ENCODE measurements at regions not wholly inside any gene's neighbourhood (a gene's known extent, or its start where the extent isn't known, plus 50 kb on each side); places are given as distances from the start of the nearest gene placed in this dataset.

- Histone ChIP-seq H3K79me1 (ENCODE audit: low read depth, low read length) (no peaks in the 10 kb centered on the region), H2BK20ac (ENCODE audit: low read length) (no peak overlapping the region), H2AFZ (ENCODE audit: low read length) (no peak overlapping the region), H4K8ac (ENCODE audit: extremely low read depth, insufficient read depth, low read length) (no peak overlapping the region), H4K20me1 (replicated peaks in 1 of 2; ENCODE audit: control insufficient read depth in 1 of 2, insufficient read depth in 2 of 2, low read length in 2 of 2) (no peaks in the 10 kb centered on the region), H3K36me3 (ENCODE audit: control insufficient read depth in 2 of 4, insufficient read depth in 4 of 4, low read length in 3 of 4) (no peaks in the 10 kb centered on the region), H3K23me2 (ENCODE audit: low read depth, low read length) (no peaks in the 10 kb centered on the region), H2BK120ac (replicated peaks; ENCODE audit: low read depth, low read length) (no peak overlapping the region), H2BK15ac (ENCODE audit: low read length) (no peak overlapping the region), H3K9ac (replicated peaks in 1 of 4; ENCODE audit: extremely low read depth in 1 of 4, low read depth in 3 of 4, low read length in 3 of 4) (no peak overlapping the region), H4K5ac (ENCODE audit: insufficient read length, low read depth, low read length) (no peak overlapping the region), H3K27me3 (replicated peaks in 1 of 4; ENCODE audit: control insufficient read depth in 3 of 4, extremely low read depth in 1 of 4, insufficient read depth in 3 of 4, low read length in 3 of 4) (no peaks in the 10 kb centered on the region), H3K14ac (ENCODE audit: insufficient read length) (no peak overlapping the region), H3K4ac (replicated peaks; ENCODE audit: insufficient read length, low read depth, low read length) (no peak overlapping the region), H3K23ac (ENCODE audit: insufficient read length) (no peak overlapping the region), H2AK5ac (ENCODE audit: low read depth, low read length) (no peak overlapping the region), H3K4me2 (ENCODE audit: insufficient read depth in 1 of 2, low read depth in 2 of 2, low read length in 2 of 2) (no peak overlapping the region), H3K18ac (ENCODE audit: extremely low read depth, low read length) (no peak overlapping the region), H3K4me1 (replicated peaks in 1 of 4; ENCODE audit: control insufficient read depth in 3 of 4, insufficient read depth in 4 of 4, low read length in 3 of 4) (no peaks in the 10 kb centered on the region), H3K27ac (ENCODE audit: low read depth, low read length) (no peak overlapping the region), H4K91ac (replicated peaks; ENCODE audit: insufficient read length, low read length) (no peak overlapping the region), H3K9me3 (ENCODE audit: insufficient read depth in 2 of 2, low read depth in 1 of 2, low read length in 1 of 2) (peaks cover 0 to 2% of the 10 kb centered on the region in 2 experiments; a peak in 1 of 4 replicates), H2BK12ac (ENCODE audit: low read depth, low read length) (no peak overlapping the region), H3K56ac (replicated peaks; ENCODE audit: insufficient read length, low read depth, low read length) (no peak overlapping the region), H3K4me3 (ENCODE audit: extremely low read depth in 1 of 4, insufficient read depth in 2 of 4, low read depth in 3 of 4, low read length in 4 of 4) (no peak overlapping the region), H2BK5ac (ENCODE audit: low read depth, low read length) (no peak overlapping the region), H3K79me2 (ENCODE audit: control insufficient read depth in 1 of 2, insufficient read depth in 2 of 2, low read length in 2 of 2) (no peaks in the 10 kb centered on the region)
- TF ChIP-seq EP300 (IDR thresholded peaks at IDR 0.05; ENCODE audit: borderline replicate concordance in 1 of 2, low read depth in 2 of 2, low read length in 2 of 2) (no peak), FOSL1 (IDR thresholded peaks at IDR 0.05; ENCODE audit: insufficient read depth, low read depth, low read length) (no peak), POLR2AphosphoS5 (IDR thresholded peaks at IDR 0.05; ENCODE audit: low read depth, low read length) (no peak), TAF7 (optimal IDR thresholded peaks at IDR 0.05; ENCODE audit: borderline replicate concordance, low read depth, low read length) (no peak), CBX8 (IDR thresholded peaks at IDR 0.05; ENCODE audit: borderline replicate concordance, low read depth, low read length) (no peak), SAP30 (IDR thresholded peaks at IDR 0.05; ENCODE audit: insufficient read depth, insufficient replicate concordance, low read length) (no peak), CBX5 (IDR thresholded peaks at IDR 0.05; ENCODE audit: low read depth, low read length) (no peak), POLR2A (IDR thresholded peaks at IDR 0.05; ENCODE audit: control extremely low read depth in 1 of 2, low read depth in 2 of 2, low read length in 2 of 2) (no peak), JUND (IDR thresholded peaks at IDR 0.05; ENCODE audit: low read length) (no peak), SRF (IDR thresholded peaks at IDR 0.05; ENCODE audit: low read depth, low read length) (no peak), RBBP5 (IDR thresholded peaks at IDR 0.05; ENCODE audit: borderline replicate concordance, low read depth, low read length) (no peak), POU5F1 (IDR thresholded peaks at IDR 0.05; ENCODE audit: low read depth, low read length) (no peak)
- 82% methylated on average over 1 of the region's 1 CpG; no CpG with 5 or more reads in 1 of the 2 experiments for WGBS, 2 experiments (ENCODE audit: extremely low coverage in 1 of 2, insufficient coverage in 1 of 2, insufficient read length in 1 of 2, insufficient replicate concordance in 2 of 2, low coverage in 1 of 2, low lambda C conversion rate in 2 of 2, missing lambda C conversion rate in 1 of 2)
- CTCF ChIA-PET (ENCODE audit: partially characterized antibody) = interaction anchor here (2.1 kb wide), 1 partner anchor 77 kb away, joined by 5 read pairs; no protein-coding TSS in a partner anchor
- no peak for DNase-seq (ENCODE audit: low read depth in 1 of 2, low spot score in 2 of 2)
- POLR2A ChIA-PET (ENCODE audit: partially characterized antibody) = no interaction called here
- no peak for FAIRE-seq
Measured at GRCh38 chr12:126147321-126147720, 1082.1 kb downstream of the AACS start.
